Activated B cell treated with CpG ODN at 0.5 μM for 24 hours (primary cell): ENCODE measurements at regions not wholly inside any gene's neighbourhood (a gene's known extent, or its start where the extent isn't known, plus 50 kb on each side); places are given as distances from the start of the nearest gene placed in this dataset.

ENCODE experiments used
- ATAC-seq: fragments of 200-7000 bp; cut with Tn5 transposase; one replicate; pipeline ENCODE4 v1.10.0; 2021; ENCODE audit warnings: low read depth, mild to moderate bottlenecking, moderate library complexity
- CTCF ChIA-PET: fragments of 350-600 bp; sonication (Branson Sonifier 250); formaldehyde crosslinking; loops from one replicate; lab custom pipeline; 2021; ENCODE audit warnings: antibody characterized with exemption; lab: Charles Lee
- POLR2A ChIA-PET: fragments of 350-600 bp; sonication (Branson Sonifier 250); formaldehyde crosslinking; loops from one replicate; lab custom pipeline; 2021; ENCODE audit warnings: antibody characterized with exemption; lab: Charles Lee
- DNase-seq: peaks from one replicate; pipeline ENCODE4 v3.0.0; 2022
- H3K27ac Mint-ChIP-seq: one replicate; pipeline ENCODE4 v1.8.0; 2020; ENCODE audit warnings: mixed read lengths
- H3K27me3 Mint-ChIP-seq: one replicate; pipeline ENCODE4 v1.8.0; 2021; ENCODE audit warnings: mixed read lengths
- H3K36me3 Mint-ChIP-seq: one replicate; pipeline ENCODE4 v1.8.0; 2021; ENCODE audit warnings: low read depth, mixed read lengths
- H3K4me1 Mint-ChIP-seq: one replicate; pipeline ENCODE4 v1.8.0; 2021; ENCODE audit warnings: mixed read lengths
- H3K4me3 Mint-ChIP-seq: one replicate; pipeline ENCODE4 v1.8.0; 2020; ENCODE audit warnings: mild to moderate bottlenecking, mixed read lengths
- H3K9me3 Mint-ChIP-seq: one replicate; pipeline ENCODE4 v1.8.0; 2020; ENCODE audit warnings: mixed read lengths
- CTCF ChIP-seq: fragments of 200-600 bp; IDR thresholded peaks from one replicate; pipeline ENCODE4 v1.8.0; 2022; ENCODE audit warnings: antibody characterized with exemption, mild to moderate bottlenecking
- intact Hi-C: fragments of 100-400 bp; cut with micrococcal nuclease; formaldehyde crosslinking; loops from one replicate; pipeline ENCODE4 v1.15.1; 2024

- ChIA-PET CTCF (no interaction called here), POLR2A (no interaction called here)
Measured at GRCh38 chr22:47691152-47691895, 928.9 kb downstream of the TBC1D22A start.

GRCh38 chr22:47690586-47690985 lies 928.1 kb downstream of the TBC1D22A start:
- DNase-seq (no peak), ATAC-seq (no peak)
- Mint-ChIP-seq H3K4me1 (no peaks in the 10 kb centered on the region), H3K27ac (no peak overlapping the region), H3K9me3 (no peaks in the 10 kb centered on the region), H3K36me3 (no peaks in the 10 kb centered on the region), H3K27me3 (peaks cover 3% of the 10 kb centered on the region), H3K4me3 (no peak overlapping the region)
- ChIA-PET POLR2A (no interaction called here), CTCF (no interaction called here)
- no peak for TF ChIP-seq CTCF
- intact Hi-C loops, result no loop called here

More at GRCh38 chr22:47691152-47691895, 928.9 kb downstream of the TBC1D22A start:
- no peaks in the 10 kb centered on the region for H3K36me3 Mint-ChIP-seq
- no peak overlapping the region for H3K27ac Mint-ChIP-seq
- ATAC-seq (no peak), DNase-seq (no peak)
- peaks cover 2% of the 10 kb centered on the region for H3K27me3 Mint-ChIP-seq
- H3K9me3 Mint-ChIP-seq, result no peaks in the 10 kb centered on the region
- no peak for TF ChIP-seq CTCF
- intact Hi-C loops, result no loop called here
- H3K4me1 Mint-ChIP-seq, result no peaks in the 10 kb centered on the region
- H3K4me3 Mint-ChIP-seq, result no peak overlapping the region

- no peak overlapping the region for H3K4me3 Mint-ChIP-seq
- ATAC-seq, result no peak
- intact Hi-C loops, result no loop called here
- ChIA-PET POLR2A (no interaction called here), CTCF (no interaction called here)
- no peaks in the 10 kb centered on the region for H3K4me1 Mint-ChIP-seq
- no peaks in the 10 kb centered on the region for H3K36me3 Mint-ChIP-seq
- no peaks in the 10 kb centered on the region for H3K9me3 Mint-ChIP-seq
- peaks cover 5% of the 10 kb centered on the region for H3K27me3 Mint-ChIP-seq
- no peak for DNase-seq
- TF ChIP-seq CTCF, result no peak
- no peak overlapping the region for H3K27ac Mint-ChIP-seq
Measured at GRCh38 chr22:47690166-47690565, 927.7 kb downstream of the TBC1D22A start.

- no peak for ATAC-seq
- H3K9me3 Mint-ChIP-seq, result peaks cover 9% of the 10 kb centered on the region
- no peak overlapping the region for H3K4me3 Mint-ChIP-seq
- no peaks in the 10 kb centered on the region for H3K36me3 Mint-ChIP-seq
- CTCF ChIA-PET, result no interaction called here
- no peaks in the 10 kb centered on the region for H3K4me1 Mint-ChIP-seq
- TF ChIP-seq CTCF, result no peak
- H3K27me3 Mint-ChIP-seq, result peaks cover 5% of the 10 kb centered on the region
- H3K27ac Mint-ChIP-seq, result no peak overlapping the region
- POLR2A ChIA-PET, result no interaction called here
- no peak for DNase-seq
- intact Hi-C loops, result no loop called here
Measured at GRCh38 chr22:47687776-47688175, 925.3 kb downstream of the TBC1D22A start.

- peaks cover 9% of the 10 kb centered on the region for H3K9me3 Mint-ChIP-seq
- intact Hi-C loops, result no loop called here
- H3K27me3 Mint-ChIP-seq, result peaks cover 5% of the 10 kb centered on the region
- H3K36me3 Mint-ChIP-seq, result no peaks in the 10 kb centered on the region
- no peak overlapping the region for H3K27ac Mint-ChIP-seq
- no peaks in the 10 kb centered on the region for H3K4me1 Mint-ChIP-seq
- ChIA-PET CTCF (no interaction called here), POLR2A (no interaction called here)
- TF ChIP-seq CTCF, result no peak
- DNase-seq (no peak), ATAC-seq (no peak)
- no peak overlapping the region for H3K4me3 Mint-ChIP-seq
Measured at GRCh38 chr22:47687346-47687655, 924.9 kb downstream of the TBC1D22A start.
